Heart left ventricle (tissue), 16 donors: ENCODE measurements at regions not wholly inside any gene's neighbourhood (a gene's known extent, or its start where the extent isn't known, plus 50 kb on each side); places are given as distances from the start of the nearest gene placed in this dataset.
"Not testable (repeated sequence)": the region's sequence is repeated elsewhere in the genome, so short reads cannot be mapped to it uniquely, and the experiment has no call there.

Experiments
- ATAC-seq, 4 donors: fragments of 200-7000 bp; cut with Tn5 transposase; one replicate each; pipeline ENCODE4 v1.9.1; 2020 to 2022; ENCODE audit warnings: moderate library complexity in 4 of 4, mild to moderate bottlenecking in 3 of 4, moderate number of reproducible peaks in 1 of 4
- DNase-seq, 5 donors: peaks; one replicate each; pipeline ENCODE4 v3.0.0-alpha.2; 2020
- H3K27ac ChIP-seq, 12 donors: fragments of 200-600 bp; sonication (generic) in 4 of 12; one replicate each; pipeline versions ENCODE4 v1.5.0 to v1.8.0; 2016 to 2022; ENCODE audit warnings: mild to moderate bottlenecking in 2 of 12
- H3K27me3 ChIP-seq, 9 donors: fragments of 200-600 bp; sonication (generic) in 2 of 9; one replicate each; pipeline versions ENCODE4 v1.5.1 to v1.8.0; 2016 to 2022; ENCODE audit warnings: mild to moderate bottlenecking in 3 of 9
- H3K36me3 ChIP-seq, 9 donors: fragments of 200-600 bp; sonication (generic) in 2 of 9; one replicate each; pipeline versions ENCODE4 v1.5.0 to v1.8.0; 2018 to 2022; ENCODE audit warnings: mild to moderate bottlenecking in 2 of 9
- H3K4me1 ChIP-seq, 12 donors: fragments of 200-600 bp; sonication (generic) in 4 of 12; one replicate each; pipeline versions ENCODE4 v1.5.0 to v1.8.0; 2016 to 2022; ENCODE audit warnings: mild to moderate bottlenecking in 3 of 12
- H3K4me3 ChIP-seq, 12 donors: fragments of 200-600 bp; sonication (generic) in 4 of 12; one replicate each; pipeline versions ENCODE4 v1.5.0 to v1.8.0; 2017 to 2022; ENCODE audit warnings: mild to moderate bottlenecking in 9 of 12, moderate library complexity in 4 of 12
- H3K9me3 ChIP-seq, 12 donors: fragments of 200-600 bp; sonication (generic) in 4 of 12; one replicate each; pipeline versions ENCODE4 v1.5.0 to v1.8.0; 2016 to 2022; ENCODE audit warnings: mild to moderate bottlenecking in 1 of 12
- CTCF ChIP-seq, 12 donors: fragments of 200-600 bp; sonication (generic) in 4 of 12; IDR thresholded peaks; one replicate each; pipeline versions ENCODE4 v1.5.0 to v1.8.0; 2018 to 2022; ENCODE audit warnings: antibody characterized with exemption in 12 of 12, mild to moderate bottlenecking in 5 of 12
- POLR2A ChIP-seq, 2 donors: fragments of 450-650 bp; IDR thresholded peaks; one replicate each; pipeline ENCODE4 v1.6.1; 2017; ENCODE audit warnings: antibody characterized with exemption in 2 of 2, mild to moderate bottlenecking in 2 of 2, moderate library complexity in 2 of 2
- WGBS, 4 donors: extraction: QIAGEN DNeasy Blood & Tissue Kit in 2 of 4; methylation state at CpG; one replicate each; pipeline versions ENCODE4 v1.1.5 to v1.1.7; 2013 to 2018; 5-methylcytosine and 5-hydroxymethylcytosine counted together
- intact Hi-C, 10 donors: fragments of 100-400 bp; cut with DNase I; formaldehyde crosslinking; loops; one replicate each; pipeline versions ENCODE4 v1.11.1 to v1.14.2; 2022
- donor health status: ischemic (EF 13 %, LVEDD 7.1; RV severe dilation, severe dysfunction).
- donor health status: healthy with polysubstance abuse.
- donor health status: DM: no; HTN: yes; CAD: no.
- donor health status: DM: no; HTN: no; CAD: no.
- donor health status: ischemic (EF 25% LVEDD 6.9; RV normal size, moderate dysfunction).
- donor health status: ischemic (EF 25% LVEDD 5.7; RV mildly dilated, moderate dysfunction).
- donor health status: healthy.
- donor health status: DM: yes; HTN: yes; CAD: no.
- donor health status: ischemic (EF 35%, LVEDD 5.7; RV mildly dilated, moderate dysfunction).
- donor health status: nonischemic (EF 11% LVEDD 7.7; RV severe dilation, severe dysfunction).
- donor health status: DM: yes; HTN: yes; CAD: no.
- donor health status: PGD.
- donor health status: ischemic (EF 29% LVEDD 5.4; RV normal size, mild dysfunction).
- donor health status: nonischemic (EF 23%, LVEDD 6.1; RV moderate dilation, normal function).

GRCh38 chr10:46786518-46787320, 124.5 kb upstream of the PTPN20 start:
- H3K27me3 ChIP-seq, H3K9me3 ChIP-seq, intact Hi-C loops, H3K4me1 ChIP-seq: not testable (repeated sequence)
- peak; percentile 71 to 86 (median 80) for DNase-seq
- peak; percentile 86 to 96 (median 94) for ATAC-seq
- TF ChIP-seq POLR2A (IDR thresholded peaks at IDR 0.05), result peak in 1 of 2 donors; percentile 20
- 0 to 3% (median 1%) methylated on average over 8 to 46 of the region's 62 CpGs for WGBS, 4 donors
- Histone ChIP-seq H3K27ac (peak overlapping the region; percentile 23 to 80 (median 69)), H3K36me3 (peaks cover 0 to 10% (median 0%) of the 10 kb centered on the region in 9 donors), H3K4me3 (peak overlapping the region; percentile 56 to 89 (median 68))

GRCh38 chr10:46787321-46787615, 124.0 kb upstream of the PTPN20 start:
- peak in 1 of 5 donors; percentile 11 for DNase-seq
- Histone ChIP-seq H3K27ac (peak overlapping the region in 9 of 12 donors; percentile 23 to 80 (median 69)), H3K4me1 (peaks cover 0 to 7% (median 0%) of the 10 kb centered on the region in 12 donors), H3K4me3 (peak overlapping the region; percentile 56 to 89 (median 68)), H3K36me3 (peaks cover 0 to 15% (median 0%) of the 10 kb centered on the region in 9 donors), H3K9me3 (no peaks in the 10 kb centered on the region), H3K27me3 (no peaks in the 10 kb centered on the region)
- intact Hi-C loops, result no loop called here
- 10 to 15% (median 14%) methylated on average over 4 to 6 of the region's 6 CpGs for WGBS, 4 donors
- TF ChIP-seq POLR2A (IDR thresholded peaks at IDR 0.05), result no peak
- TF ChIP-seq CTCF (IDR thresholded peaks at IDR 0.05), result peak in 2 of 12 donors; percentile 20 to 31
- ATAC-seq, result peak; percentile 11 to 70 (median 44)

DNA sequence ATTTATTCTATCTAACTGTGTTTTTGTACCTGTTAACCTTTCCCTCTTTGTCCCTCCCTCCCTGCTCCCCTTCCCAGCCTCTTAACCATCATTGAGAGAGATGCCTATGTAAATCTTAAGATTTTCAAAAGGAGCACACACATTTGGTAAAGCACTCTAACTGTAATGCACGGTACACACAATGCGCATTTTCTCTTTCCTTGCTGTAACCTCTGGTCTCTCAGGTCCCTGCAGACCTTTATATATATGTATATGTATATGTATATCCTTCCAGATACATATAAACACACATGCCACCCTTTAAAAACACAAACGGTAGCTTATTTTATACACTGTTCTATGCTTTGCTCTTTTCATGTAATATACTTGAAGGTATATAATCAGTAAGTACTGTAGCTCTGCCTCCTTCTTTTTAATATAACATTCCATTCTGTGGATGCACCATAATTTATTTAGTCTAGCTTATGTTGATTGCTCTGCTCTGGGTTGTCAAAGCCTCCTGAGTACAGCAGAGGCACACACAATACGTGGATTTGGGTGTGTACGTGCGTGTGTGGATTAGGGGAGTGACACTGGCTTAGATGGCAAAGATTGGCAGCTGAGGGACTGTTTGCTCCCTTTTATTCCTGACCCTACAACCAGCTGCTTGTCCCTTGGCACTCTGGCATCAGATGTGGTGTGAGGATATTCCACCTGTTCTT, 118.4 kb upstream of the PTPN20 start:
- H3K4me3 ChIP-seq, intact Hi-C loops, ATAC-seq, DNase-seq, H3K4me1 ChIP-seq, H3K27ac ChIP-seq, H3K27me3 ChIP-seq, H3K9me3 ChIP-seq: not testable (repeated sequence)
- peaks cover 0 to 22% (median 6%) of the 10 kb centered on the region in 9 donors for H3K36me3 ChIP-seq
- 93 to 100% (median 98%) methylated on average over 2 to 3 of the region's 6 CpGs; no CpG with 5 or more reads in 1 of the 4 donors for WGBS, 4 donors

- H3K4me1 ChIP-seq, H3K27ac ChIP-seq, DNase-seq, intact Hi-C loops, ATAC-seq, H3K9me3 ChIP-seq, H3K4me3 ChIP-seq, H3K27me3 ChIP-seq: not testable (repeated sequence)
- H3K36me3 ChIP-seq, result peaks cover 0 to 25% (median 8%) of the 10 kb centered on the region in 9 donors
- 88 to 93% (median 89%) methylated on average over 4 of the region's 4 CpGs for WGBS, 4 donors
These were observed 114.9 kb upstream of the PTPN20 start for GRCh38 chr10:46796351-46796750.

- DNase-seq, H3K9me3 ChIP-seq, H3K4me3 ChIP-seq, H3K27ac ChIP-seq, ATAC-seq, H3K27me3 ChIP-seq, intact Hi-C loops, H3K4me1 ChIP-seq: not testable (repeated sequence)
- 82 to 93% (median 92%) methylated on average over 1 of the region's 1 CpG for WGBS, 4 donors
- H3K36me3 ChIP-seq, result peaks cover 0 to 22% (median 5%) of the 10 kb centered on the region in 9 donors
These were observed 109.2 kb upstream of the PTPN20 start for GRCh38 chr10:46802010-46802409.

GRCh38 chr10:46803082-46803481, 108.1 kb upstream of the PTPN20 start:
- not testable (repeated sequence) for H3K4me1 ChIP-seq, DNase-seq
- WGBS, 4 donors, result 70 to 82% (median 75%) methylated on average over 1 of the region's 1 CpG

GRCh38 chr10:46810222-46810621, 101.0 kb upstream of the PTPN20 start:
- H3K4me1 ChIP-seq, intact Hi-C loops: not testable (repeated sequence)

More at GRCh38 chr10:46803082-46803481, 108.1 kb upstream of the PTPN20 start:
- H3K27ac ChIP-seq, H3K9me3 ChIP-seq, H3K27me3 ChIP-seq, H3K4me3 ChIP-seq, ATAC-seq, intact Hi-C loops: not testable (repeated sequence)
- peaks cover 0 to 21% (median 5%) of the 10 kb centered on the region in 9 donors for H3K36me3 ChIP-seq

GRCh38 chr10:46816126-46816525, 95.1 kb upstream of the PTPN20 start:
- DNase-seq, H3K9me3 ChIP-seq, intact Hi-C loops, H3K4me1 ChIP-seq, H3K36me3 ChIP-seq, H3K4me3 ChIP-seq, ATAC-seq, H3K27me3 ChIP-seq, H3K27ac ChIP-seq: not testable (repeated sequence)
- 93 to 100% (median 98%) methylated on average over 1 to 14 of the region's 18 CpGs; no CpG with 5 or more reads in 1 of the 4 donors for WGBS, 4 donors

More at GRCh38 chr10:46810222-46810621, 101.0 kb upstream of the PTPN20 start:
- H3K27ac ChIP-seq, ATAC-seq, H3K27me3 ChIP-seq, H3K36me3 ChIP-seq, DNase-seq, H3K4me3 ChIP-seq, H3K9me3 ChIP-seq: not testable (repeated sequence)
- 89 to 95% (median 92%) methylated on average over 3 of the region's 3 CpGs for WGBS, 4 donors

GRCh38 chr10:46840393-46841050, 70.7 kb upstream of the PTPN20 start:
- H3K36me3 ChIP-seq, H3K27ac ChIP-seq, H3K4me1 ChIP-seq, H3K9me3 ChIP-seq, H3K27me3 ChIP-seq, H3K4me3 ChIP-seq, intact Hi-C loops: not testable (repeated sequence)
- DNase-seq (peak in 2 of 5 donors; percentile 7 to 14), ATAC-seq (peak in 2 of 4 donors; percentile 18 to 22)
- 90 to 97% (median 91%) methylated on average over 4 to 5 of the region's 11 CpGs for WGBS, 4 donors
